Neutrophil (primary cell): ENCODE measurements at regions not wholly inside any gene's neighbourhood (a gene's known extent, or its start where the extent isn't known, plus 50 kb on each side); places are given as distances from the start of the nearest gene placed in this dataset.

Experiments
- H3K27ac ChIP-seq: fragments of 200-600 bp; sonication (generic); 2 replicates; pipeline ENCODE4 v1.5.1; 2016; ENCODE audit warnings: mild to moderate bottlenecking, moderate library complexity
- H3K27me3 ChIP-seq: fragments of 200-600 bp; sonication (generic); 2 replicates; pipeline ENCODE4 v1.6.0; 2016; ENCODE audit warnings: mild to moderate bottlenecking
- H3K36me3 ChIP-seq: fragments of 200-600 bp; sonication (generic); 2 replicates; pipeline ENCODE4 v1.5.1; 2017
- H3K4me1 ChIP-seq, 2 experiments: fragments of 200-600 bp in 1 of 2; sonication (generic) in 1 of 2; 1 replicate in 1 of 2; 2 replicates in 1 of 2; pipeline versions ENCODE4 v1.5.1 to v1.6.1; 2013 to 2016; ENCODE audit warnings: low read depth in 1 of 2, low read length in 1 of 2, mild to moderate bottlenecking in 1 of 2, moderate library complexity in 1 of 2; ENCODE audit not compliant: control insufficient read depth in 1 of 2, insufficient read depth in 1 of 2
- H3K4me3 ChIP-seq, 2 experiments: fragments of 200-600 bp in 1 of 2; sonication (generic) in 1 of 2; 1 replicate in 1 of 2; 2 replicates in 1 of 2; pipeline ENCODE4 v1.5.1; 2013 to 2016; ENCODE audit warnings: low read depth in 1 of 2, low read length in 1 of 2, mild to moderate bottlenecking in 1 of 2, moderate library complexity in 1 of 2
- H3K9me3 ChIP-seq: fragments of 200-600 bp; sonication (generic); 2 replicates; pipeline ENCODE4 v1.5.1; 2016
- TF ChIP-seq, protein P1 (sequence below): fragments of 200-600 bp; sonication (generic); IDR thresholded peaks from 2 replicates; pipeline ENCODE4 v1.5.1; 2016; ENCODE audit warnings: antibody characterized with exemption

DNA sequence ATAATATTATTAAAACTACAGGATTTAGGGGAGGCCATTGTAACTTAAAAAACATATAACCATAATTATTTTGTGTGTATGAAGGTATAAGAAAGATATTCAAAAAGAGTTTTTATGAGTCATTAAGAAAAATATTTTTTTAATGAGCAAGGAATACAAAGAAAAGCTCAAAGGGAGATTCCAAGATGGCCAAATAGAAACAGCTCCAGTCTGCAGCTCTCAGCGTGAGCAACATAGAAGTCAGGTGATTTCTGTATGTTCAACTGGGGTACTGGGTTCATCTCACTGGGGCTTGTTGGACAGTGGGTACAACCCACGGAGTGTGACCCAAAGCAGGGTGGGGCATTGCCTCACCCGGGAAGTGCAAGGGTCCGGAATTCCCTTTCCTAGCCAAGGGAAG is 336.1 kb downstream of the TBL1XR1 start:
- TF ChIP-seq, protein P1, sequence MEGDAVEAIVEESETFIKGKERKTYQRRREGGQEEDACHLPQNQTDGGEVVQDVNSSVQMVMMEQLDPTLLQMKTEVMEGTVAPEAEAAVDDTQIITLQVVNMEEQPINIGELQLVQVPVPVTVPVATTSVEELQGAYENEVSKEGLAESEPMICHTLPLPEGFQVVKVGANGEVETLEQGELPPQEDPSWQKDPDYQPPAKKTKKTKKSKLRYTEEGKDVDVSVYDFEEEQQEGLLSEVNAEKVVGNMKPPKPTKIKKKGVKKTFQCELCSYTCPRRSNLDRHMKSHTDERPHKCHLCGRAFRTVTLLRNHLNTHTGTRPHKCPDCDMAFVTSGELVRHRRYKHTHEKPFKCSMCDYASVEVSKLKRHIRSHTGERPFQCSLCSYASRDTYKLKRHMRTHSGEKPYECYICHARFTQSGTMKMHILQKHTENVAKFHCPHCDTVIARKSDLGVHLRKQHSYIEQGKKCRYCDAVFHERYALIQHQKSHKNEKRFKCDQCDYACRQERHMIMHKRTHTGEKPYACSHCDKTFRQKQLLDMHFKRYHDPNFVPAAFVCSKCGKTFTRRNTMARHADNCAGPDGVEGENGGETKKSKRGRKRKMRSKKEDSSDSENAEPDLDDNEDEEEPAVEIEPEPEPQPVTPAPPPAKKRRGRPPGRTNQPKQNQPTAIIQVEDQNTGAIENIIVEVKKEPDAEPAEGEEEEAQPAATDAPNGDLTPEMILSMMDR = no peak

DNA sequence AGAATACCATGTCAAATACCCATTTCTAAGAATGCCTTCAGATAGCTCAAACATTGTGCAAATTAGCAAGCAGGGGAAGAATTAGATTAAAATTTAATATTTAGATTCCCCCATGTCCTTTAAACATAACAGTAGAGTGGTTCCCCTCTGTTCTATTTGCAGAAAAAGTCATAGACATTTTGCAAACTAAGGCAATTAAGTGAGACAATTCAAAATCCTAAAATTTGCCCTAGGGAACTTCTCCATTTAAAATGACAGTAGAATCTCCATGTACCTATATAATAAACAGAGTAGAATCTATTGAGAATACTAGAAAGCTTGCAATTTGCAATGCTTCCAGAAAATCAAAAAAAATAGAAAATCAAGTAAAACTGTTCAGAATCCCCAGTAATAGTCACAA is 340.6 kb downstream of the TBL1XR1 start:
- Histone ChIP-seq H3K27ac (no peak overlapping the region), H3K4me3 (no peak overlapping the region), H3K36me3 (no peaks in the 10 kb centered on the region), H3K4me1 (no peaks in the 10 kb centered on the region), H3K9me3 (no peaks in the 10 kb centered on the region), H3K27me3 (no peaks in the 10 kb centered on the region)
- TF ChIP-seq, protein P1 = no peak

More for the DNA sequence above, 336.1 kb downstream of the TBL1XR1 start:
- no peaks in the 10 kb centered on the region for H3K9me3 ChIP-seq
- H3K36me3 ChIP-seq = no peaks in the 10 kb centered on the region
- no peak overlapping the region for H3K4me3 ChIP-seq
- no peaks in the 10 kb centered on the region for H3K27me3 ChIP-seq
- H3K27ac ChIP-seq = no peak overlapping the region
- H3K4me1 ChIP-seq = no peaks in the 10 kb centered on the region

DNA sequence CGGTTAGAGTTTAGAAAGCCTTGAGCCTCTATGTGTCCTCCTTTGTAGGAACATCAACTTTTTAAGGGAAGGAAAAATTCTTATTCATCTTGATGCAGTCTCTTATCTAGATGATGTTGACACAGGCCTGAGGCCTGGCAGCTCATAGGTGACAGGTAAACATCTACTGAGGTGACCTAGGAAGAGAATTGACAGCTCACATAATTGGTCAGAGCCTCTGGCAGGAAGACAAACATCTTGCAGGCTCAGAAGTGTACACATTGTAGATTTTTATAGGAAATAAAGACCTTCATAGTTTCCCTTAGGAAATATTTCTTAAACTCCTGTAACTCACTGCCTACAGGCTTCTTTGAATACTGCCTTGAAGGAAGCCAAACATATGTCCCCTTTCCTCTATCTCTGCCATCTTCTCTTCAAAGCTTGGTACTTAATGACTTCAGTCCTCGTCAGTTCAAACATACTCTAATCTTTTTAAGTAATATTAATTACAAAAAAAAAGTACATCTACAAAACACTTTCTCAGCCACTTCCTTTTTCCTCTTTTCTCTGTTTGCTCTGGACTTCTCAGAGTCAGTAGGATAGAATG is 341.3 kb downstream of the TBL1XR1 start:
- no peak overlapping the region for H3K4me3 ChIP-seq
- no peak overlapping the region for H3K27ac ChIP-seq
- H3K4me1 ChIP-seq = no peaks in the 10 kb centered on the region
- no peaks in the 10 kb centered on the region for H3K36me3 ChIP-seq
- no peaks in the 10 kb centered on the region for H3K27me3 ChIP-seq
- TF ChIP-seq, protein P1 = no peak
- no peaks in the 10 kb centered on the region for H3K9me3 ChIP-seq

DNA sequence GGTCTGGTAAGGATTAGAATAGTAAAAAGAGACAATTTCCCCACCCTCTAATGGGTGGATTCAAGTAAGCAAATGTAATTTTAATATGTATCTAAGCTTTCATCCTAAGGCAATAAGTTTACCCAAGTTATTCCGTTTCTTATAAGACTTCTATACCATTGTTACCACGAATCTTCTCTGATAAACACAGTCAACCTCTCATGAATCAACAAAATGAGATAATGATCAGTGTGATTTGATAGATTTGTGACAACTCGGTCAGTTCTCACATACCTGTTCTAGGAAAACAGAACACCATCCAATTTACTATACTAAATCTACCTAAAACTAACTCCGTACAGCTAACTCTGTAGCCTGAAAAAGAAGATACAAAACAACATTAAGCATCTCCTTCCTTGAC is 342.1 kb downstream of the TBL1XR1 start:
- H3K36me3 ChIP-seq = no peaks in the 10 kb centered on the region
- no peaks in the 10 kb centered on the region for H3K4me1 ChIP-seq
- H3K27me3 ChIP-seq = no peaks in the 10 kb centered on the region
- no peak overlapping the region for H3K4me3 ChIP-seq
- no peaks in the 10 kb centered on the region for H3K9me3 ChIP-seq
- TF ChIP-seq, protein P1 = no peak
- H3K27ac ChIP-seq = no peak overlapping the region

DNA sequence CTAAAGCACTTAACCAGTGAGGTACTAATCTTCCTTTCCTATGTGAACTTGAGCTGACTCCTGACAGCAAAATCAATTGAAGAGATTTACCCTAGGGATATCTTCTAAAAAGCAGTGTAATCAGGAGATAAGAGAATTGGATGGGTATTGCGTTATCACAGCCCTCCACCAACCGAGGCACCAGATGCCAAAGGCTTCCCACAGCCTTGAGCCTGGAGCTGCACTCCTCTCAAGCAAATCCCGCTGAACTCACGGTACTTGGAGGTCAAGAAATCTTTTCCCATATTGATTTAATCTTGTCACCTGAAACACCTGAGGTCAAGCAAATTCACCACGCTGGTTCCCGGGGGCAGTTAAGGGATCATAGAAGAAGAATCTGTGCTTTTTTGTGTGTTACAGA is 346.8 kb downstream of the TBL1XR1 start:
- Histone ChIP-seq H3K4me1 (no peaks in the 10 kb centered on the region), H3K27me3 (no peaks in the 10 kb centered on the region), H3K4me3 (no peak overlapping the region), H3K36me3 (no peaks in the 10 kb centered on the region), H3K9me3 (no peaks in the 10 kb centered on the region), H3K27ac (no peak overlapping the region)
- TF ChIP-seq, protein P1 = no peak
